ENCODE measurements at regions not wholly inside any gene's neighbourhood (a gene's known extent, or its start where the extent isn't known, plus 50 kb on each side); places are given as distances from the start of the nearest gene placed in this dataset.

DNA sequence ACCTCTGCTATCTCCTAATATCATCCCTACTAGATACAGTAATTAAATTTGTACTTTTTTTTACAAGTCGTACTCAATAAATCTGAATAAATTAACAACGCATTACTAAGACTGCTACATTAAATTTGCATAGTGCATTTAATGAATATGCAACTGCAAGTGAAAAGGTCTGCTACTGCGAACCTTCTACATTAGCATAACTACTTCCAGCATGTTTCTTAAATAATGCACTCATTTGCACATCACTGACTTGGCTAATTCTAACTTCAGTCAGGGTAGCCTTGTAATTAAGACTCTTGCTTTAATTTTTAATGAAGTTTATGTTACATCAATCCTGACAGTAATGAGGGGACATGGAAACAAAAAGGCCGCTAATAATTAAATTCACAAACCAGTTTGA, 98.9 kb upstream of the FOXB1 start:
- TF ChIP-seq, protein P1, sequence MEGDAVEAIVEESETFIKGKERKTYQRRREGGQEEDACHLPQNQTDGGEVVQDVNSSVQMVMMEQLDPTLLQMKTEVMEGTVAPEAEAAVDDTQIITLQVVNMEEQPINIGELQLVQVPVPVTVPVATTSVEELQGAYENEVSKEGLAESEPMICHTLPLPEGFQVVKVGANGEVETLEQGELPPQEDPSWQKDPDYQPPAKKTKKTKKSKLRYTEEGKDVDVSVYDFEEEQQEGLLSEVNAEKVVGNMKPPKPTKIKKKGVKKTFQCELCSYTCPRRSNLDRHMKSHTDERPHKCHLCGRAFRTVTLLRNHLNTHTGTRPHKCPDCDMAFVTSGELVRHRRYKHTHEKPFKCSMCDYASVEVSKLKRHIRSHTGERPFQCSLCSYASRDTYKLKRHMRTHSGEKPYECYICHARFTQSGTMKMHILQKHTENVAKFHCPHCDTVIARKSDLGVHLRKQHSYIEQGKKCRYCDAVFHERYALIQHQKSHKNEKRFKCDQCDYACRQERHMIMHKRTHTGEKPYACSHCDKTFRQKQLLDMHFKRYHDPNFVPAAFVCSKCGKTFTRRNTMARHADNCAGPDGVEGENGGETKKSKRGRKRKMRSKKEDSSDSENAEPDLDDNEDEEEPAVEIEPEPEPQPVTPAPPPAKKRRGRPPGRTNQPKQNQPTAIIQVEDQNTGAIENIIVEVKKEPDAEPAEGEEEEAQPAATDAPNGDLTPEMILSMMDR (IDR thresholded peaks at IDR 0.05): no peak
- TF ChIP-seq POLR2A (IDR thresholded peaks at IDR 0.05): no peak

Data from lower leg skin (tissue), 3 donors.